ENCODE measurements at regions not wholly inside any gene's neighbourhood (a gene's known extent, or its start where the extent isn't known, plus 50 kb on each side); places are given as distances from the start of the nearest gene placed in this dataset.
A peak's percentile ranks its signal among the peaks of the same experiment; 100 is the strongest.

GRCh38 chr17:5797447-5798050 lies 213.2 kb upstream of the NLRP1 start:
- TF ChIP-seq SIN3A (IDR thresholded peaks at IDR 0.05; ENCODE audit: borderline replicate concordance, insufficient read depth, low read length) (no peak), TAF1 (IDR thresholded peaks at IDR 0.05; ENCODE audit: borderline replicate concordance, insufficient read depth, low read length) (no peak), POLR2AphosphoS5 (IDR thresholded peaks at IDR 0.05; ENCODE audit: low read depth, low read length) (0 out of 2 replicates have a peak, but pooled peaks have one; percentile 1)
- TF ChIP-seq, protein P1, sequence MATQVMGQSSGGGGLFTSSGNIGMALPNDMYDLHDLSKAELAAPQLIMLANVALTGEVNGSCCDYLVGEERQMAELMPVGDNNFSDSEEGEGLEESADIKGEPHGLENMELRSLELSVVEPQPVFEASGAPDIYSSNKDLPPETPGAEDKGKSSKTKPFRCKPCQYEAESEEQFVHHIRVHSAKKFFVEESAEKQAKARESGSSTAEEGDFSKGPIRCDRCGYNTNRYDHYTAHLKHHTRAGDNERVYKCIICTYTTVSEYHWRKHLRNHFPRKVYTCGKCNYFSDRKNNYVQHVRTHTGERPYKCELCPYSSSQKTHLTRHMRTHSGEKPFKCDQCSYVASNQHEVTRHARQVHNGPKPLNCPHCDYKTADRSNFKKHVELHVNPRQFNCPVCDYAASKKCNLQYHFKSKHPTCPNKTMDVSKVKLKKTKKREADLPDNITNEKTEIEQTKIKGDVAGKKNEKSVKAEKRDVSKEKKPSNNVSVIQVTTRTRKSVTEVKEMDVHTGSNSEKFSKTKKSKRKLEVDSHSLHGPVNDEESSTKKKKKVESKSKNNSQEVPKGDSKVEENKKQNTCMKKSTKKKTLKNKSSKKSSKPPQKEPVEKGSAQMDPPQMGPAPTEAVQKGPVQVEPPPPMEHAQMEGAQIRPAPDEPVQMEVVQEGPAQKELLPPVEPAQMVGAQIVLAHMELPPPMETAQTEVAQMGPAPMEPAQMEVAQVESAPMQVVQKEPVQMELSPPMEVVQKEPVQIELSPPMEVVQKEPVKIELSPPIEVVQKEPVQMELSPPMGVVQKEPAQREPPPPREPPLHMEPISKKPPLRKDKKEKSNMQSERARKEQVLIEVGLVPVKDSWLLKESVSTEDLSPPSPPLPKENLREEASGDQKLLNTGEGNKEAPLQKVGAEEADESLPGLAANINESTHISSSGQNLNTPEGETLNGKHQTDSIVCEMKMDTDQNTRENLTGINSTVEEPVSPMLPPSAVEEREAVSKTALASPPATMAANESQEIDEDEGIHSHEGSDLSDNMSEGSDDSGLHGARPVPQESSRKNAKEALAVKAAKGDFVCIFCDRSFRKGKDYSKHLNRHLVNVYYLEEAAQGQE (IDR thresholded peaks at IDR 0.05; ENCODE audit: insufficient read depth in 1 of 2, low read depth in 2 of 2, low read length in 2 of 2) = no peak
